ENCODE measurements at regions not wholly inside any gene's neighbourhood (a gene's known extent, or its start where the extent isn't known, plus 50 kb on each side); places are given as distances from the start of the nearest gene placed in this dataset.

DNA sequence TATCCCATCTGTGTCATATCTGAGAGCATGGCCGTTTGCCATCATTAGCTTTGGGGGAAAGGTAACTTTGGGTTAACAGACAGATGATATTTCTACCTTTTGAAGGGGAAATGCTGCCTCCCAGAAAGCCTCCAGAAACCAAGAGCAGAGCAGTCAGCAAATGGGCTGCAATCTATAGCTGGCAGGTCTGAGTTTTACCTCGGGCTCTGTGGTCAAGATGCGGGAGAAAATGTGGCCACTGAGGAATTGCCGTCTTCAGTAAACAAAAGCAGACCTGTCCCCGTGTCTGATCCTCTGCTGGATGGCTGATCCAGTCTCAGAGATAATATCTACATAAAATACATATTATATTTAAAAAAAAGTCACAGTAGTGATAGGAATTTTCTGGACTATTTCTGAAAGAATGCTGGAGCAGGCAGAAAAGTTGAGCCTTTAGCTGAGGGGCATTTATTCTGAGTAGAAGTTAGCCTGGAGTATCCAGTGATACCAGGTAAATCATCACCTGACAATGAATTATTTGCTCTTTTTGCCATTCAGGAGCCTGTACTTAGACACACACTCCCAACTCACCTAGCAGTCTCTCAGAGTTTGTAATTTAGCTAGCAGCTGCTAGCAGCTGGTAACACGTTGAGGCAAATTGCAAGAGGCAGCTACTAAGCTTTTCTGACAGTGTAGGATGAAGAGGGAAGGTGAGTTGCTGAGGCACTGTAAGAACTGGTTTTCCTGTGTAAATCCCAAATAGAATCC is 285.3 kb upstream of the RARB start:
- intact Hi-C loops (cut with micrococcal nuclease; ENCODE audit: unreplicated experiment) (no loop called here), in situ Hi-C loops (cut with MboI) (no loop called here)
- RAD21 ChIA-PET (ENCODE audit: unreplicated experiment) = no interaction called here
- H3K79me2 ChIP-seq (ENCODE audit: control insufficient read depth, insufficient read depth, low read length) = no peaks in the 10 kb centered on the region
- H3K4me2 ChIP-seq (ENCODE audit: control insufficient read depth, insufficient read depth) = no peak overlapping the region
- POLR2A ChIA-PET = no interaction called here
- H3K27ac ChIP-seq (ENCODE audit: control insufficient read depth, insufficient read depth) = no peak overlapping the region
- H3K36me3 ChIP-seq (ENCODE audit: control insufficient read depth in 2 of 2, insufficient read depth in 2 of 2, low read length in 1 of 2) = no peaks in the 10 kb centered on the region
- ATAC-seq (no peak), DNase-seq (ENCODE audit: low read depth, low spot score) (no peak), FAIRE-seq (no peak)
- no peaks in the 10 kb centered on the region for H3K27me3 ChIP-seq (replicated peaks in 1 of 2; ENCODE audit: control insufficient read depth in 2 of 2, insufficient read depth in 2 of 2, low read length in 1 of 2)
- CTCF ChIA-PET = no interaction called here
- H3K9ac ChIP-seq (ENCODE audit: control insufficient read depth, insufficient read depth, low read length) = no peak overlapping the region
- no peak overlapping the region for H3K4me3 ChIP-seq
- H2AFZ ChIP-seq (ENCODE audit: control insufficient read depth, low read depth, low read length) = no peak overlapping the region
- H4K20me1 ChIP-seq (ENCODE audit: control insufficient read depth, insufficient read depth) = no peaks in the 10 kb centered on the region
- BruUV-seq (replicated peaks) = no TSS peak
- no peaks in the 10 kb centered on the region for H3K9me3 ChIP-seq (replicated peaks; ENCODE audit: control insufficient read depth, insufficient read depth, low read length)
- no peaks in the 10 kb centered on the region for H3K4me1 ChIP-seq (ENCODE audit: control insufficient read depth, insufficient read depth, low read length)
- no peak for TF ChIP-seq CHD4 (IDR thresholded peaks at IDR 0.05)
- no peak for TF ChIP-seq MLLT1 (IDR thresholded peaks at IDR 0.05)
- no peak for TF ChIP-seq MYC (IDR thresholded peaks at IDR 0.05; ENCODE audit: insufficient read depth, insufficient read length, insufficient replicate concordance, low read length, severe bottlenecking)
- TF ChIP-seq ATF7 (IDR thresholded peaks at IDR 0.05; ENCODE audit: low read depth) = no peak
- TF ChIP-seq SUPT20H (IDR thresholded peaks at IDR 0.05; ENCODE audit: borderline replicate concordance, control insufficient read depth, low read depth, low read length) = no peak
- no peak for TF ChIP-seq TAF1 (IDR thresholded peaks at IDR 0.05; ENCODE audit: borderline replicate concordance, low read depth, low read length)
- no peak for TF ChIP-seq SIX5 (IDR thresholded peaks at IDR 0.05; ENCODE audit: low read depth, low read length, severe bottlenecking)
- WGBS (ENCODE audit: insufficient coverage, insufficient replicate concordance, low lambda C conversion rate, missing lambda C conversion rate) = 13% methylated on average over 6 of the region's 6 CpGs
- SMC1A ChIA-PET (ENCODE audit: uncharacterized antibody, unreplicated experiment) = no interaction called here

Measured in GM12878 (cell line).